GM19395 (cell line): ENCODE measurements at regions not wholly inside any gene's neighbourhood (a gene's known extent, or its start where the extent isn't known, plus 50 kb on each side); places are given as distances from the start of the nearest gene placed in this dataset.

Experiments used
- ATAC-seq: cut with Tn5 transposase; IDR thresholded peaks from one replicate; pipeline ENCODE4 v1.9.1; 2021; ENCODE audit warnings: mild to moderate bottlenecking, moderate library complexity; ENCODE audit not compliant: unreplicated experiment

GRCh38 chr10:36341471-36341870 lies 699.4 kb upstream of the FZD8 start:
- no peak for ATAC-seq

GRCh38 chr10:36336315-36336714 lies 694.2 kb upstream of the FZD8 start:
- ATAC-seq = no peak

- no peak for ATAC-seq
These were observed 691.4 kb upstream of the FZD8 start for GRCh38 chr10:36333446-36333845.

DNA sequence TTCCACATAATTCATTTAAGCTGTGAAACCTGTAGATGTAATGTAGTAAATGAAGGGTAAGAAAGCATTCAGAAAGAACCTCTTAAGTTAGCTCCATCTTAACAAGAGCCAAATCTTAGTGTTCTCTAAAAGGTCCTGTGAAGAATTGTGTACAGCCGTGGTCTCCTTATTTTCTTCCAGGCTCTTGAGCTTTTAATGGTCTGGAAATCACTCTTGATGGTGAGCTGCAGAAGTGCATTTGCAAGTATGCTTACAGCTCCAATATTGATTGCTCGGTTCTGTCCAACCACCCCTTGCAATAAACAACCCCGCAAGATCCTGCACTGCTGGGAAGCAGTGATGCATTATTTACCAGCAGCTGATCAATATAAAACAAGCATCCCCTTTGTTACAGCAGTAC lies 690.8 kb upstream of the FZD8 start:
- ATAC-seq = no peak

- no peak for ATAC-seq
These were observed 689.0 kb upstream of the FZD8 start for GRCh38 chr10:36331121-36331520.

GRCh38 chr10:36325815-36326214 lies 683.7 kb upstream of the FZD8 start:
- no peak for ATAC-seq

DNA sequence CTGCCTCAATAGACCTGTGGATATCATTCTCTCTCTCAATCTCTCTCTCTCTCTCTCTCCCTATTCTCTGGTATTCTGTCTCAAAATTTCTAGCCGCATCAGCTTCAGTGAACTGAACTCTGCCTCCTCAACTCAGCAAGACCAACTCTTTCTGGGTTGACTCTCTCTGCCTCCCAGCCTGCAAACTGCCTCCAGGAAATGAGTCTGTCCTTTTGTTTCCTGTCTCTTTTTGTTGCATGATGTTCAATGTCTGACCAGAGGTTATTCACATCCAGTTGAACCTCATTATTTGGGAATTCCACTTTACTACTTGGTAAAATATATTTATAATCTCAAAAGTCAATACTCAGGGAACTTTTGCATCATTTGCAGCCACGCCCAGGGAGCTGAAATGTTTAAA lies 682.7 kb upstream of the FZD8 start:
- ATAC-seq = no peak

DNA sequence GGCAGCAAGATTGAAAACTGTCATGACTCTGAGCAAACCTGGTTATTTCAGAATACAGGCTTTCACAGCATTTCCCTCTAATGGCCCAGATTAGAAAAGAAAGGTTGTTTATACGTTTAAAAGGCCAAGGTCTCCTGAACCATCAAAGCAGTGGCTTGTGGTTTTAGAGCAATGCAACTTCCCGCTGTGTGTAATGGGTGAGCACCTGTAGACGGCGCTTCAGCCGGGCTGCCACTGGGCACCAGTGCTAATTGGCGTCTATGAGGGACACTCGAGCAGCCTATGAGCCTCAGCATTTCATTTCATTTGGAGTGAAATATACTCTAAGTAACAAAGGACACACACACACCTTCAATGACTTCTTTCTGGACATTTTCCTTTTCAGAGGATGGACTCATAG lies 671.0 kb upstream of the FZD8 start:
- no peak for ATAC-seq

GRCh38 chr10:36303896-36304295 lies 661.8 kb upstream of the FZD8 start:
- no peak for ATAC-seq

DNA sequence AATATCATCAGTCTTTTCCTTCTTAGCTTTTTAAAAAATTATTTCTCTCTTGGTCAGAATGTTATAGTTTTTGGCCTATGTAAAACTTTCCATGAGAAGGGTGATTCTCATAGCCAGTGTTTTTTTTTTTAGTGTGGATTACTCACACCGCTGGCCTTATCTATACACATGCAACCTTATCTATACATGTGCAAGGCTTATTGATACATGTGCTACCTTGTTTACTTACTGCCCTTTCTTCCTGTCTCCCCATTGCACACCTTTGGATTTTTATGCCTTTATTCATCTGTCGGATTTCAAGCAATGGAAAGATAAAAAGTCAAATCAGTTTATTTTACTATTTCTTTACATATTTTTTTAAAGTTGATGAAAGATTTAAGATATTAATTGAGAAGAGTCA lies 660.0 kb upstream of the FZD8 start:
- ATAC-seq = no peak

DNA sequence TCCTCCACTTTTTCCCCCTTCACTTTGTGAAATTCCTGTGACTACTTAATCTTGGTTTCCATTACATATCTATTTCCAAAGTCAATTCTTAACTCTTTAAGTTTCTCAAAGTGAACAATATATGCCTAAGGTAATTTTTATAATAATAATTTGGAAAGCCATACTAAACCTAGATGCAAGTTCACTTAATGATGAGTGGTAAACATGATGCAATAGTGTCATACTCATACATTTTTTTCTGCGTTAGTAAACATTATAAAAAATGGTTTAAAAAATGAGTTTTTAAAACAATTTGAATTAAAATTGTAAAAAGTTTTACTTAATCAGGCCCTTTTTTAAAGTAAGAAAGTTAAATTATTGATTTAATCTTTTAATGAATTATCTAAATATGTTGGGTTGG lies 659.4 kb upstream of the FZD8 start:
- ATAC-seq = no peak

GRCh38 chr10:36301139-36301538 lies 659.0 kb upstream of the FZD8 start:
- no peak for ATAC-seq

DNA sequence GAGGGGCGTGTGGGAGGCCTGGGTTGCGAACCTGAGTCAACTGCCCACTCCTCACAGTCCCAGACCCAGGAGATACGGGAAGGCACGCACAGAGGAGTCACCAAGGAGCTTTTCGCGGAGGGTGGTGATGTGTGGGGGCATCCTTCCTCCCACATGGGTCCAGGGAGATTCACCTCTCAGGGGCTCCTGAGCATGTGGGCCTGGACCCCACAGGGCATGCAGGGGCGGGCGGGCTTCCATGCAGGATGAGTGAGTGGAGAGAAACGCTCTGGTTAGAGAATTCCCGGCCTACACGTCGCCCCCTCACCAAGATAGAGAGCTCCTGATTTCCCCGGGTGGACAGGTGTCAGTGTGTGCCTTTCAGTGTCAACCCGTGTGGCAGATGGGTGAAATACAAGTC lies 641.7 kb upstream of the FZD8 start:
- no peak for ATAC-seq

GRCh38 chr10:36281831-36282331 lies 639.8 kb upstream of the FZD8 start:
- ATAC-seq = no peak

DNA sequence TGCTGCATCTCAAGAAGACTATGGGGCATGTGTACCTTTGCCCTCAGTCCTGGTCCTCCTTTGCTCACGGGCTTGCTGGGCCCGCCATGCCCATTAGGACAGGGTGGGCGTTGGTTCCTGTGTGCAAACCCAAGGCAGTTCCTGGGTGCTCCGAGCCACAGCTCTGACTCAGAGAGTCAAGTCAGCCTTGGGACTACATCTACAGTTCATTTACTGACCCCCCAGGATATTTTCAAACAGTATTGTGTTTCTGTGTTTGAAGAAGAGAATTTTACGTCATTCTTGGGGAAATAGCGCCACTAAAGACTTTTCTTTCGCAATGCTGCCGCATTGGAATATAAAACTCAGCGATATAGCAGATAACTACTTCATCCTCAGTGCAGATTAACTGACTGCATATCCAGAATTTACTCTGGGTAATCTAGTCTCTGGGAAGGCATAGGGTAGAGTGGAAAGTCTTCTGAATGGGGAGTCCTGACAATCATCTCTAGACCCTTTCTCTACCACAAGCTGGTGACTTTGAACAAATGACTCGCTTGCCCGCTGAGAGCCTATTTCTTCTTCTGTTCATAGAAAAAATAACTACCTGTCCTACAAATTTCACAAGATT lies 638.9 kb upstream of the FZD8 start:
- ATAC-seq = no peak

GRCh38 chr10:36280321-36280741 lies 638.2 kb upstream of the FZD8 start:
- ATAC-seq = no peak

DNA sequence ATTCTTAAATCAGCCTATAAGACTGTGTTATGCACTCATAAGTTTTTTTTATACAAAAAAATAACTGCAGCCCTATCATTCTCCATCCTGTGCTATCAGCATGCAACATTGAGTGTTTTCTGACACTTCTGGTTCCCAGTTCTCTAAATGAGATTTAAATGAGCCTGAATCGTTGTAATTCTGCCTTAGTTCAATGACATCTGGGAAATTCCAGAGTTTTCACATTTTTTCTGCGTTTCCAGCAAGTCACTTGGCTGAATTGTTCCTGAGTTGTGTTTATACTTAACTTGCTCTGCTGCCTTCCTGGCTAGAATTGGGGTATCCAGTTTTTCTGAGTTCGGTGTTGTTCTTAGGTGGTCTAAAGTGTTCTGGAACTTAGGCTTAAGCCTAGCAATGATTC lies 636.1 kb upstream of the FZD8 start:
- ATAC-seq = no peak

DNA sequence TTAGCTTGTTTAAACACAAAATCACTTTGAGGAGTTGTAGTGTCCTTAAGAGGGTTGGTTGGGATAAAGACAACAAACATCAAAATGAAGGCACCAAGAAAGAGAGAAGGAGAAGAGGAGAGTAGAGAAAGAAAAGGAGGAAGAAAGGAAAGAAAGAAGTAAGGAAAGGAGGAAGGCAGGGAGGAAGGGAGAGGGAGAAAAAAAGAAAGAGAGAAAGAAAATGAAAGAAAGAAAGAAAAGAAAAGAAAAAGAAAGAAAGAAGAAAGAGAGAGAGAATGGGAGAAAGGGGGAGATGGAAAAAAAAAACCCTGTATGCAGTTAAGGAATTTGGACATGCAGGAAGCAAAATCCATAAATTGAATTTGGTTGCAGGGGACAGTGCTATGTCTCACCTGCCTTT lies 635.4 kb upstream of the FZD8 start:
- no peak for ATAC-seq

- no peak for ATAC-seq
These were observed 629.7 kb upstream of the FZD8 start for GRCh38 chr10:36271627-36272340.

GRCh38 chr10:36269222-36269621 lies 627.1 kb upstream of the FZD8 start:
- no peak for ATAC-seq

- ATAC-seq = no peak
These were observed 624.8 kb upstream of the FZD8 start for GRCh38 chr10:36266923-36267322.

DNA sequence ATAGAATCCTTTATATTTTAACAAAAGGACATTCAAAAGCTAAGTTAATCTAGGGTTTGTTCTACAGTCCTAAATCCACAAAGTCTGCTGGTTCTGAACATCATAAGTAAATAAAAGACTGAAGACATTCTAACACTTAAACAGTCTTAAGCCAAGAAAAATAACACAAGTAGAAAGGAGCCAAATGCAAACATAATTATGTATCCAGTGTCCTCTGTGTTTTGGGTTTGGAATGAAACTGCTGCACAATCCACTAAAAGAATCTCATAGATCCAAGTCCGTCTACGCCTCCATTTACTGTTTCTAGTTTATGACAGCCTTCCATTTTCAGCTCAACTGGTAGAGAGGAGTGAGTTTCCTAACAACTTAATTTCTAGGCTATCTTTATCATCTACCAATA lies 623.6 kb upstream of the FZD8 start:
- no peak for ATAC-seq

- ATAC-seq = no peak
These were observed 621.8 kb upstream of the FZD8 start for GRCh38 chr10:36263871-36264270.
